ENCODE measurements at regions not wholly inside any gene's neighbourhood (a gene's known extent, or its start where the extent isn't known, plus 50 kb on each side); places are given as distances from the start of the nearest gene placed in this dataset.
A peak's percentile ranks its signal among the peaks of the same experiment; 100 is the strongest.

GRCh38 chr12:124453419-124454351 is 113.7 kb downstream of the NCOR2 start (continued):
- TF ChIP-seq, protein P1, sequence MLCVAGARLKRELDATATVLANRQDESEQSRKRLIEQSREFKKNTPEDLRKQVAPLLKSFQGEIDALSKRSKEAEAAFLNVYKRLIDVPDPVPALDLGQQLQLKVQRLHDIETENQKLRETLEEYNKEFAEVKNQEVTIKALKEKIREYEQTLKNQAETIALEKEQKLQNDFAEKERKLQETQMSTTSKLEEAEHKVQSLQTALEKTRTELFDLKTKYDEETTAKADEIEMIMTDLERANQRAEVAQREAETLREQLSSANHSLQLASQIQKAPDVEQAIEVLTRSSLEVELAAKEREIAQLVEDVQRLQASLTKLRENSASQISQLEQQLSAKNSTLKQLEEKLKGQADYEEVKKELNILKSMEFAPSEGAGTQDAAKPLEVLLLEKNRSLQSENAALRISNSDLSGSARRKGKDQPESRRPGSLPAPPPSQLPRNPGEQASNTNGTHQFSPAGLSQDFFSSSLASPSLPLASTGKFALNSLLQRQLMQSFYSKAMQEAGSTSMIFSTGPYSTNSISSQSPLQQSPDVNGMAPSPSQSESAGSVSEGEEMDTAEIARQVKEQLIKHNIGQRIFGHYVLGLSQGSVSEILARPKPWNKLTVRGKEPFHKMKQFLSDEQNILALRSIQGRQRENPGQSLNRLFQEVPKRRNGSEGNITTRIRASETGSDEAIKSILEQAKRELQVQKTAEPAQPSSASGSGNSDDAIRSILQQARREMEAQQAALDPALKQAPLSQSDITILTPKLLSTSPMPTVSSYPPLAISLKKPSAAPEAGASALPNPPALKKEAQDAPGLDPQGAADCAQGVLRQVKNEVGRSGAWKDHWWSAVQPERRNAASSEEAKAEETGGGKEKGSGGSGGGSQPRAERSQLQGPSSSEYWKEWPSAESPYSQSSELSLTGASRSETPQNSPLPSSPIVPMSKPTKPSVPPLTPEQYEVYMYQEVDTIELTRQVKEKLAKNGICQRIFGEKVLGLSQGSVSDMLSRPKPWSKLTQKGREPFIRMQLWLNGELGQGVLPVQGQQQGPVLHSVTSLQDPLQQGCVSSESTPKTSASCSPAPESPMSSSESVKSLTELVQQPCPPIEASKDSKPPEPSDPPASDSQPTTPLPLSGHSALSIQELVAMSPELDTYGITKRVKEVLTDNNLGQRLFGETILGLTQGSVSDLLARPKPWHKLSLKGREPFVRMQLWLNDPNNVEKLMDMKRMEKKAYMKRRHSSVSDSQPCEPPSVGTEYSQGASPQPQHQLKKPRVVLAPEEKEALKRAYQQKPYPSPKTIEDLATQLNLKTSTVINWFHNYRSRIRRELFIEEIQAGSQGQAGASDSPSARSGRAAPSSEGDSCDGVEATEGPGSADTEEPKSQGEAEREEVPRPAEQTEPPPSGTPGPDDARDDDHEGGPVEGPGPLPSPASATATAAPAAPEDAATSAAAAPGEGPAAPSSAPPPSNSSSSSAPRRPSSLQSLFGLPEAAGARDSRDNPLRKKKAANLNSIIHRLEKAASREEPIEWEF (IDR thresholded peaks at IDR 0.05; ENCODE audit: insufficient replicate concordance, low read depth, low read length): no peak
- TF ChIP-seq, protein P2, sequence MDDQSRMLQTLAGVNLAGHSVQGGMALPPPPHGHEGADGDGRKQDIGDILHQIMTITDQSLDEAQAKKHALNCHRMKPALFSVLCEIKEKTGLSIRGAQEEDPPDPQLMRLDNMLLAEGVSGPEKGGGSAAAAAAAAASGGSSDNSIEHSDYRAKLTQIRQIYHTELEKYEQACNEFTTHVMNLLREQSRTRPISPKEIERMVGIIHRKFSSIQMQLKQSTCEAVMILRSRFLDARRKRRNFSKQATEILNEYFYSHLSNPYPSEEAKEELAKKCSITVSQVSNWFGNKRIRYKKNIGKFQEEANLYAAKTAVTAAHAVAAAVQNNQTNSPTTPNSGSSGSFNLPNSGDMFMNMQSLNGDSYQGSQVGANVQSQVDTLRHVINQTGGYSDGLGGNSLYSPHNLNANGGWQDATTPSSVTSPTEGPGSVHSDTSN (IDR thresholded peaks at IDR 0.05; ENCODE audit: insufficient replicate concordance, low read depth, low read length): peak; percentile 65
- 0 out of 2 replicates have a peak, but pooled peaks have one; percentile 54 for TF ChIP-seq TCF12 (IDR thresholded peaks at IDR 0.05; ENCODE audit: low read depth, low read length)
- peak; percentile 15 to 73; a peak in 2 of 4 replicates for TF ChIP-seq SRF (IDR thresholded peaks at IDR 0.05; ENCODE audit: low read depth in 2 of 2, low read length in 2 of 2)
- TF ChIP-seq NFYB (IDR thresholded peaks at IDR 0.05; ENCODE audit: insufficient read depth, low read depth, low read length): no peak
- TF ChIP-seq MEF2B (IDR thresholded peaks at IDR 0.05; ENCODE audit: partially characterized antibody, poor library complexity, severe bottlenecking): peak; percentile 81
- no peak for TF ChIP-seq ESRRA (IDR thresholded peaks at IDR 0.05; ENCODE audit: low read length)
- TF ChIP-seq, protein P3, sequence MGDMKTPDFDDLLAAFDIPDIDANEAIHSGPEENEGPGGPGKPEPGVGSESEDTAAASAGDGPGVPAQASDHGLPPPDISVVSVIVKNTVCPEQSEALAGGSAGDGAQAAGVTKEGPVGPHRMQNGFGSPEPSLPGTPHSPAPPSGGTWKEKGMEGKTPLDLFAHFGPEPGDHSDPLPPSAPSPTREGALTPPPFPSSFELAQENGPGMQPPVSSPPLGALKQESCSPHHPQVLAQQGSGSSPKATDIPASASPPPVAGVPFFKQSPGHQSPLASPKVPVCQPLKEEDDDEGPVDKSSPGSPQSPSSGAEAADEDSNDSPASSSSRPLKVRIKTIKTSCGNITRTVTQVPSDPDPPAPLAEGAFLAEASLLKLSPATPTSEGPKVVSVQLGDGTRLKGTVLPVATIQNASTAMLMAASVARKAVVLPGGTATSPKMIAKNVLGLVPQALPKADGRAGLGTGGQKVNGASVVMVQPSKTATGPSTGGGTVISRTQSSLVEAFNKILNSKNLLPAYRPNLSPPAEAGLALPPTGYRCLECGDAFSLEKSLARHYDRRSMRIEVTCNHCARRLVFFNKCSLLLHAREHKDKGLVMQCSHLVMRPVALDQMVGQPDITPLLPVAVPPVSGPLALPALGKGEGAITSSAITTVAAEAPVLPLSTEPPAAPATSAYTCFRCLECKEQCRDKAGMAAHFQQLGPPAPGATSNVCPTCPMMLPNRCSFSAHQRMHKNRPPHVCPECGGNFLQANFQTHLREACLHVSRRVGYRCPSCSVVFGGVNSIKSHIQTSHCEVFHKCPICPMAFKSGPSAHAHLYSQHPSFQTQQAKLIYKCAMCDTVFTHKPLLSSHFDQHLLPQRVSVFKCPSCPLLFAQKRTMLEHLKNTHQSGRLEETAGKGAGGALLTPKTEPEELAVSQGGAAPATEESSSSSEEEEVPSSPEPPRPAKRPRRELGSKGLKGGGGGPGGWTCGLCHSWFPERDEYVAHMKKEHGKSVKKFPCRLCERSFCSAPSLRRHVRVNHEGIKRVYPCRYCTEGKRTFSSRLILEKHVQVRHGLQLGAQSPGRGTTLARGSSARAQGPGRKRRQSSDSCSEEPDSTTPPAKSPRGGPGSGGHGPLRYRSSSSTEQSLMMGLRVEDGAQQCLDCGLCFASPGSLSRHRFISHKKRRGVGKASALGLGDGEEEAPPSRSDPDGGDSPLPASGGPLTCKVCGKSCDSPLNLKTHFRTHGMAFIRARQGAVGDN (IDR thresholded peaks at IDR 0.05): peak; percentile 41; the same call in 1 of the 2 replicates
- peak; percentile 20; the same call in 1 of the 2 replicates for TF ChIP-seq CHD2 (IDR thresholded peaks at IDR 0.05; ENCODE audit: borderline replicate concordance, low read depth, low read length)
- no peak for TF ChIP-seq EZH2 (IDR thresholded peaks at IDR 0.05; ENCODE audit: borderline replicate concordance, control insufficient read depth, low read depth, low read length)
- TF ChIP-seq, protein P4, sequence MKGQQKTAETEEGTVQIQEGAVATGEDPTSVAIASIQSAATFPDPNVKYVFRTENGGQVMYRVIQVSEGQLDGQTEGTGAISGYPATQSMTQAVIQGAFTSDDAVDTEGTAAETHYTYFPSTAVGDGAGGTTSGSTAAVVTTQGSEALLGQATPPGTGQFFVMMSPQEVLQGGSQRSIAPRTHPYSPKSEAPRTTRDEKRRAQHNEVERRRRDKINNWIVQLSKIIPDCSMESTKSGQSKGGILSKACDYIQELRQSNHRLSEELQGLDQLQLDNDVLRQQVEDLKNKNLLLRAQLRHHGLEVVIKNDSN (IDR thresholded peaks at IDR 0.05; ENCODE audit: borderline replicate concordance, extremely low read length, insufficient read depth, low read depth, low read length): no peak
- TF ChIP-seq BCL11A (IDR thresholded peaks at IDR 0.05; ENCODE audit: low read depth, low read length): peak; percentile 74
- TF ChIP-seq PAX5 (IDR thresholded peaks at IDR 0.05; ENCODE audit: borderline replicate concordance, low read depth, low read length): peak; percentile 62; the same call in 1 of the 2 replicates
- no peak for TF ChIP-seq NR2C2 (IDR thresholded peaks at IDR 0.05; ENCODE audit: borderline replicate concordance, control insufficient read depth, insufficient read length, low read depth)
- TF ChIP-seq FOS (IDR thresholded peaks at IDR 0.05; ENCODE audit: borderline replicate concordance, extremely low read depth, insufficient read length): no peak
- no peak for TF ChIP-seq POU2F2 (IDR thresholded peaks at IDR 0.05; ENCODE audit: borderline replicate concordance, low read depth, low read length)

Measured in GM12878 (cell line).